SK-N-SH treated with all-trans-retinoic acid at 6 μM for 48 hours (cell line): ENCODE measurements at regions not wholly inside any gene's neighbourhood (a gene's known extent, or its start where the extent isn't known, plus 50 kb on each side); places are given as distances from the start of the nearest gene placed in this dataset.

Source experiments
- ATAC-seq: fragments of 200-7000 bp; cut with Tn5 transposase; 3 replicates; pipeline ENCODE4 v1.9.1; 2020; ENCODE audit warnings: mild to moderate bottlenecking, moderate library complexity
- ARNTL ChIP-seq: fragments of 450-650 bp; formaldehyde crosslinking; IDR thresholded peaks from 2 replicates; pipeline ENCODE4 v1.5.0; 2020; ENCODE audit warnings: low read depth, mild to moderate bottlenecking, moderate library complexity, borderline replicate concordance
- CSDC2 ChIP-seq: fragments of 250-450 bp; sonication (Bioruptor Pico); IDR thresholded peaks from 2 replicates; pipeline ENCODE4 v1.5.0; 2020; ENCODE audit warnings: mild to moderate bottlenecking, moderate library complexity
- OSR1 ChIP-seq: fragments of 250-450 bp; sonication (Bioruptor Pico); IDR thresholded peaks from 2 replicates; pipeline ENCODE4 v1.8.0; 2022; ENCODE audit warnings: moderate library complexity, mild to moderate bottlenecking, inconsistent platforms
- PATZ1 ChIP-seq: fragments of 250-450 bp; sonication (Bioruptor Pico); IDR thresholded peaks from 2 replicates; pipeline ENCODE4 v1.8.0; 2020; ENCODE audit warnings: mild to moderate bottlenecking, moderate library complexity, borderline replicate concordance
- POU6F1 ChIP-seq: fragments of 250-450 bp; sonication (Bioruptor Pico); IDR thresholded peaks from 2 replicates; pipeline ENCODE4 v1.8.0; 2021; ENCODE audit warnings: low read depth, mild to moderate bottlenecking, moderate library complexity, borderline replicate concordance
- PPARA ChIP-seq: fragments of 250-450 bp; sonication (Bioruptor Pico); IDR thresholded peaks from 2 replicates; pipeline ENCODE4 v1.5.0; 2020; ENCODE audit warnings: mild to moderate bottlenecking, borderline replicate concordance
- RARB ChIP-seq: fragments of 250-450 bp; sonication (Bioruptor Pico); IDR thresholded peaks from 2 replicates; pipeline ENCODE4 v1.8.0; 2021; ENCODE audit warnings: mild to moderate bottlenecking, moderate library complexity
- TOX ChIP-seq: fragments of 250-450 bp; sonication (Bioruptor Pico); IDR thresholded peaks from 2 replicates; pipeline ENCODE4 v1.8.0; 2021; ENCODE audit warnings: mild to moderate bottlenecking, moderate library complexity, borderline replicate concordance
- TSHZ2 ChIP-seq: fragments of 250-450 bp; sonication (Bioruptor Pico); IDR thresholded peaks from 2 replicates; pipeline ENCODE4 v1.5.0; 2020; ENCODE audit warnings: mild to moderate bottlenecking, moderate library complexity
- ZNF70 ChIP-seq: fragments of 450-650 bp; formaldehyde crosslinking; IDR thresholded peaks from 2 replicates; pipeline ENCODE4 v1.5.0; 2020; ENCODE audit warnings: mild to moderate bottlenecking, moderate library complexity
- ZNF8 ChIP-seq: fragments of 450-650 bp; formaldehyde crosslinking; IDR thresholded peaks from 2 replicates; pipeline ENCODE4 v1.5.0; 2020; ENCODE audit warnings: mild to moderate bottlenecking, moderate library complexity
- TF ChIP-seq, protein P1 (sequence below): fragments of 250-450 bp; sonication (Bioruptor Pico); IDR thresholded peaks from 2 replicates; pipeline ENCODE4 v1.5.1; 2020; ENCODE audit warnings: low read depth, mild to moderate bottlenecking, moderate library complexity
- TF ChIP-seq, protein P2 (sequence below): fragments of 250-450 bp; sonication (Bioruptor Pico); IDR thresholded peaks from 2 replicates; pipeline ENCODE4 v1.5.1; 2021; ENCODE audit warnings: mild to moderate bottlenecking, moderate library complexity

GRCh38 chr4:79679859-79680258 is 271.8 kb upstream of the GK2 start:
- no peak for TF ChIP-seq OSR1
- no peak for TF ChIP-seq POU6F1 (CRISPR knock-in tag)
- no peak for TF ChIP-seq TSHZ2 (CRISPR knock-in tag)
- no peak for TF ChIP-seq CSDC2
- no peak for TF ChIP-seq PATZ1 (CRISPR knock-in tag)
- TF ChIP-seq, protein P1, sequence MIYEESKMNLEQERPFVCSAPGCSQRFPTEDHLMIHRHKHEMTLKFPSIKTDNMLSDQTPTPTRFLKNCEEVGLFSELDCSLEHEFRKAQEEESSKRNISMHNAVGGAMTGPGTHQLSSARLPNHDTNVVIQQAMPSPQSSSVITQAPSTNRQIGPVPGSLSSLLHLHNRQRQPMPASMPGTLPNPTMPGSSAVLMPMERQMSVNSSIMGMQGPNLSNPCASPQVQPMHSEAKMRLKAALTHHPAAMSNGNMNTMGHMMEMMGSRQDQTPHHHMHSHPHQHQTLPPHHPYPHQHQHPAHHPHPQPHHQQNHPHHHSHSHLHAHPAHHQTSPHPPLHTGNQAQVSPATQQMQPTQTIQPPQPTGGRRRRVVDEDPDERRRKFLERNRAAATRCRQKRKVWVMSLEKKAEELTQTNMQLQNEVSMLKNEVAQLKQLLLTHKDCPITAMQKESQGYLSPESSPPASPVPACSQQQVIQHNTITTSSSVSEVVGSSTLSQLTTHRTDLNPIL (CRISPR knock-in tag) = no peak
- no peak for TF ChIP-seq ARNTL (CRISPR knock-in tag)
- no peak for ATAC-seq

GRCh38 chr4:79678472-79679202 is 270.6 kb upstream of the GK2 start:
- TF ChIP-seq PPARA (CRISPR knock-in tag) = no peak
- no peak for TF ChIP-seq ZNF8 (CRISPR knock-in tag)
- no peak for TF ChIP-seq TOX
- TF ChIP-seq TSHZ2 (CRISPR knock-in tag) = no peak
- TF ChIP-seq, protein P2, sequence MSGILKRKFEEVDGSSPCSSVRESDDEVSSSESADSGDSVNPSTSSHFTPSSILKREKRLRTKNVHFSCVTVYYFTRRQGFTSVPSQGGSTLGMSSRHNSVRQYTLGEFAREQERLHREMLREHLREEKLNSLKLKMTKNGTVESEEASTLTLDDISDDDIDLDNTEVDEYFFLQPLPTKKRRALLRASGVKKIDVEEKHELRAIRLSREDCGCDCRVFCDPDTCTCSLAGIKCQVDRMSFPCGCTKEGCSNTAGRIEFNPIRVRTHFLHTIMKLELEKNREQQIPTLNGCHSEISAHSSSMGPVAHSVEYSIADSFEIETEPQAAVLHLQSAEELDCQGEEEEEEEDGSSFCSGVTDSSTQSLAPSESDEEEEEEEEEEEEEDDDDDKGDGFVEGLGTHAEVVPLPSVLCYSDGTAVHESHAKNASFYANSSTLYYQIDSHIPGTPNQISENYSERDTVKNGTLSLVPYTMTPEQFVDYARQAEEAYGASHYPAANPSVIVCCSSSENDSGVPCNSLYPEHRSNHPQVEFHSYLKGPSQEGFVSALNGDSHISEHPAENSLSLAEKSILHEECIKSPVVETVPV (CRISPR knock-in tag) = no peak
- no peak for TF ChIP-seq PATZ1 (CRISPR knock-in tag)
- TF ChIP-seq, protein P1 (CRISPR knock-in tag) = no peak
- TF ChIP-seq ZNF70 (CRISPR knock-in tag) = no peak
- TF ChIP-seq RARB (CRISPR knock-in tag) = no peak
- TF ChIP-seq, all 23 proteins: peak for 0
- ATAC-seq = no peak
